PFSK-1 (cell line): ENCODE measurements at regions not wholly inside any gene's neighbourhood (a gene's known extent, or its start where the extent isn't known, plus 50 kb on each side); places are given as distances from the start of the nearest gene placed in this dataset.

ENCODE experiments used
- FOXP2 ChIP-seq: optimal IDR thresholded peaks from 2 replicates; pipeline ENCODE3; 2011; ENCODE audit warnings: borderline replicate concordance, control low read depth, inconsistent platforms; ENCODE audit not compliant: insufficient read depth; ENCODE audit errors: extremely low read length, extremely low read depth
- POLR2AphosphoS5 ChIP-seq: IDR thresholded peaks from 2 replicates; pipeline ENCODE4 v1.6.1; 2012; ENCODE audit warnings: low read depth, mild to moderate bottlenecking, control low read depth, low read length, moderate library complexity
- REST ChIP-seq, 2 experiments: IDR thresholded peaks; 2 replicates each; pipeline versions ENCODE4 v1.6.1 to v1.8.0; 2011 to 2012; ENCODE audit warnings: low read depth in 2 of 2, low read length in 2 of 2, control low read depth in 1 of 2, inconsistent platforms in 1 of 2, mild to moderate bottlenecking in 1 of 2, moderate library complexity in 1 of 2; ENCODE audit not compliant: insufficient read depth in 1 of 2

- TF ChIP-seq POLR2AphosphoS5 (no peak), FOXP2 (no peak), REST (IDR thresholded peaks at IDR 0.05; ENCODE audit: insufficient read depth in 1 of 2, low read depth in 2 of 2, low read length in 2 of 2) (no peak)
These were observed 72.1 kb upstream of the LINC00305 start for GRCh38 chr18:64220941-64221340.
